GM06990 (cell line): ENCODE measurements at regions not wholly inside any gene's neighbourhood (a gene's known extent, or its start where the extent isn't known, plus 50 kb on each side); places are given as distances from the start of the nearest gene placed in this dataset.

Experiments used
- DNase-seq: peaks from one replicate; pipeline ENCODE4 v3.0.0-alpha.2; 2011; ENCODE audit not compliant: insufficient read length; ENCODE audit errors: extremely low read depth
- H3K27me3 ChIP-seq: replicated peaks from 2 replicates; pipeline ENCODE4 v1.6.0; 2011; ENCODE audit warnings: low read length; ENCODE audit not compliant: control insufficient read depth, insufficient read depth
- H3K36me3 ChIP-seq: 2 replicates; pipeline ENCODE4 v1.5.1; 2011; ENCODE audit warnings: low read length; ENCODE audit not compliant: control insufficient read depth, insufficient read depth
- H3K4me3 ChIP-seq: replicated peaks from 2 replicates; pipeline ENCODE4 v1.5.1; 2011; ENCODE audit warnings: low read depth, mild to moderate bottlenecking, control low read depth, low read length
- TF ChIP-seq, protein P1 (sequence below): IDR thresholded peaks from 2 replicates; pipeline ENCODE4 v1.5.1; 2011; ENCODE audit warnings: low read length, control low read depth, mild to moderate bottlenecking, inconsistent platforms; ENCODE audit not compliant: insufficient read depth, poor library complexity, severe bottlenecking

DNA sequence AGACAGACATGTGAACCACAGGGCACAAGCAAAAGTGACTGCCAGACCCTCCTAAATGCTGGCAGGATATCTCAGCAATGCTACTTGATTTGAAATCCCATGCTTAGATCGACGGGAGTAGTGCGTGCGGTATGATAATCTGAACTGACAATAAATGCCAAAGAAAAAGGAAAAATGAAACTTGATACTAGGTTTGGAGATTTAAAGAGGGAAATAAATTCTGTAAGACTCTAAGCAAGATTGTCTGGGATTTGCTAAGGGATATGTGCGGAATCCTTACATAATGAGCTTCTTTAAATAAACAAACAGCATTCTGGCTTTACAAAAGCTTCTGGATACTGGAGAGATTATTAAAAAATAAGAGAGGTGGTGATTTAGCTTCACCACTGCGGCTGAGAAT lies 203.6 kb downstream of the CAAP1 start:
- Histone ChIP-seq H3K27me3 (no peaks in the 10 kb centered on the region), H3K4me3 (no peak overlapping the region), H3K36me3 (no peaks in the 10 kb centered on the region)
- TF ChIP-seq, protein P1, sequence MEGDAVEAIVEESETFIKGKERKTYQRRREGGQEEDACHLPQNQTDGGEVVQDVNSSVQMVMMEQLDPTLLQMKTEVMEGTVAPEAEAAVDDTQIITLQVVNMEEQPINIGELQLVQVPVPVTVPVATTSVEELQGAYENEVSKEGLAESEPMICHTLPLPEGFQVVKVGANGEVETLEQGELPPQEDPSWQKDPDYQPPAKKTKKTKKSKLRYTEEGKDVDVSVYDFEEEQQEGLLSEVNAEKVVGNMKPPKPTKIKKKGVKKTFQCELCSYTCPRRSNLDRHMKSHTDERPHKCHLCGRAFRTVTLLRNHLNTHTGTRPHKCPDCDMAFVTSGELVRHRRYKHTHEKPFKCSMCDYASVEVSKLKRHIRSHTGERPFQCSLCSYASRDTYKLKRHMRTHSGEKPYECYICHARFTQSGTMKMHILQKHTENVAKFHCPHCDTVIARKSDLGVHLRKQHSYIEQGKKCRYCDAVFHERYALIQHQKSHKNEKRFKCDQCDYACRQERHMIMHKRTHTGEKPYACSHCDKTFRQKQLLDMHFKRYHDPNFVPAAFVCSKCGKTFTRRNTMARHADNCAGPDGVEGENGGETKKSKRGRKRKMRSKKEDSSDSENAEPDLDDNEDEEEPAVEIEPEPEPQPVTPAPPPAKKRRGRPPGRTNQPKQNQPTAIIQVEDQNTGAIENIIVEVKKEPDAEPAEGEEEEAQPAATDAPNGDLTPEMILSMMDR: no peak
- DNase-seq: no peak

DNA sequence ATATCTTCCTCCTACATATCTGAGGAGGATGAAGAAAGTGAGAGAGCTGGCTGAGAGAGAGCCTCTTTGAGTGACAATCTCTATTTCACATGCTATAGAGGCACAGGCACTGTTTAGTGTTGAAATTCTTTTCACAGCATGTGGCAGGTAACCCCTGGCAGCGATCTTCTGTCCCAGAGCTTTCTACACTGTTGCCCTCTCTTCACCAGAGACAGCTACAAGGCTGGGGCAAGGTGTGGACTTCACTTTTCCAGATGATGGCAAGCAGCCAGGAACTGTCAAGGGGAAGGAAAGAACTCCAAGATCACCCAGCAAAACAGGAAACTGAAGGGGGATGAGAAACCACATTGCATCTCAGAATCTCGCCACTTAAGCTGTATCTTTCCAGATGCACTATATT lies 205.2 kb downstream of the CAAP1 start:
- H3K27me3 ChIP-seq: no peaks in the 10 kb centered on the region
- TF ChIP-seq, protein P1: no peak
- no peak overlapping the region for H3K4me3 ChIP-seq
- H3K36me3 ChIP-seq: no peaks in the 10 kb centered on the region
- no peak for DNase-seq

DNA sequence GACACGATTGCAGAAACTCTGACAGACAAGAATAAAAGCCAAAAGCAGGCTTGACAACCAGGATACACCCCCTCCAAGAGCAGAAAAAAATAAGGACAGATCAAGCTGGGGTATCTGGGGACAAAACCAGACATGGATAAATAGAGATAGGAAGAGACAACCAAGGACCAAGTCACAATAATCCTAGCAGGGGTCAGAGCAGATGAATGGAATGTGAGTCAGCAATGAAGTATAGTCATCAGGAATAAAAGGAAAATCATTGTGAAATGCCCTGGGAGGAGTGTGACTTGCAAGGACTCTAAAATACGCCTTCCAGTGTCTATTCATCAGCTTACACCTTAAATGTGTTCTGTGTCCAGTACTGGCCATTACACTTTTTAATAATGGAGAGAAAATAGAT lies 206.8 kb downstream of the CAAP1 start:
- TF ChIP-seq, protein P1: no peak
- no peak for DNase-seq
- Histone ChIP-seq H3K36me3 (no peaks in the 10 kb centered on the region), H3K27me3 (no peaks in the 10 kb centered on the region), H3K4me3 (no peak overlapping the region)

DNA sequence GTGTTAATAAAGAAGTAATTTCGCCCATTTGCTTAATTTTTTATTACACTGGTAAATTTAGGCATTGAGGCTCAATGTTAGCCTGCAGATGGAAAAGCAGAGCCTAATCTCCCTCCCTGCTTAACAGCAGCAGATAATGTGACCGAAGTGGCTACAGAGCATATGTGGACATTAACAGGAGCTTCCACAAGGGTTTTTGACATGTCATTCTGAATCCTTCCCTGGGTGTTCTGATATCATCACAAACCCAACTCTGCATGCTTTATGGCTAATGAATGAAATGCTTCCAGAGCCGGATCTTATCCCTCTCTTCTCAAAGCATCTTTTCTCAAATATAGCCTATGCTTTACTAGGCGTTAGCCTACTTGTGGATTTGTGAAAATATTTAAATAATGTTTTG lies 208.6 kb downstream of the CAAP1 start:
- Histone ChIP-seq H3K27me3 (no peaks in the 10 kb centered on the region), H3K36me3 (no peaks in the 10 kb centered on the region), H3K4me3 (no peak overlapping the region)
- no peak for DNase-seq
- TF ChIP-seq, protein P1: no peak

DNA sequence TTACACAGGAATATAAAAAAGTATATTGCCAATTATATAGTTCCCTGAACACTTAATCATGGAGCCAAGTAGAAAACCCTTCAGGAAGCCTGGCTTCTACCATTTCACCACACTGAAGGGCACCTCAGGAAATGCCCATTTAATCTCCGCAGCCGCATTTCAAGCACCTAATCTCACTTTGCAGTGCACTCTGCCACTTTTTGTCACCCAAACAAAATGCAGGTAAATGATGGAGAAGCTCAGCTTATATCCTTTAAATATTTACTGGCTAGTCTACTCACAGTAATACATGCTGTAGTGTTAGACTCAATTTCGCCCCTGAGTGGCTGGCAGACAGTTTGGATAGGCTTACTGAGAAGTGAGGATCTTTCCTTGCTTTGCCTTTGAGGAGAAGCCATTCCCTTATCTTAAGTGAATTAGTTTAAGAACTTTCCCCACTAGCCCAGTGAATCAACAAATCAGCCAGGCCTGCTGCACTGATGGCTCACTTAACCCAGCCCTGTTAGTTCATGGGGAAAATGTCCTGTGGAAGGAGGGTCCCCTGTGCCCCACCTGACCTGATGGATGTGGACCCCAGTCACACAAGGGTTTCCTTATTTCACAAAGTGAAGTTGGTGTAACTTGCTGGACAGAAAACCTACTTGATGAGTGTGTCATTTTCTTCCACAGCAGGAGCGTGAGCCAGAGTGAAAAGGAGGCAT lies 209.7 kb downstream of the CAAP1 start:
- Histone ChIP-seq H3K4me3 (no peak overlapping the region), H3K27me3 (no peaks in the 10 kb centered on the region), H3K36me3 (no peaks in the 10 kb centered on the region)
- DNase-seq: no peak
- TF ChIP-seq, protein P1: no peak

DNA sequence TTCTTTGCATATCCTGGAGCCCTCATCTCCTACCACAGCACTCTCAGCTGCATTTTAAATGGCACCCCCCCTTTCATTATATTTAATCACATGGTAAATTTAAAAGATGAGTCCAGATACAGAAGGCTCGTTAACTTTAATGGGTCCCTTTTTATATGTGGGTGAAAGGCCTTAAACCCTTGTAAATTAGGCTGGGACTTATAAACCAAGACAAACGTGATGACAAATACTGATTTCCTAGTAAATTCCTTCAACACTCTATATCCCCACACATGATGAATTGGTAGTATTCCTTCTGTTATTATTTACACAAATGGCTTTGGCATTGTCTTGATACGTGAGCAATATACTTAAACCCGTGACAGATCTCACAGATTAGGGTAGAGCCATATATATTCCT lies 210.6 kb downstream of the CAAP1 start:
- Histone ChIP-seq H3K4me3 (no peak overlapping the region), H3K36me3 (no peaks in the 10 kb centered on the region), H3K27me3 (no peaks in the 10 kb centered on the region)
- TF ChIP-seq, protein P1: no peak
- no peak for DNase-seq
